ENCODE measurements at regions not wholly inside any gene's neighbourhood (a gene's known extent, or its start where the extent isn't known, plus 50 kb on each side); places are given as distances from the start of the nearest gene placed in this dataset.
A peak's percentile ranks its signal among the peaks of the same experiment; 100 is the strongest.

GRCh38 chr5:147085409-147085808 is 149.4 kb upstream of the STK32A start:
- WGBS, 2 experiments (ENCODE audit: insufficient coverage in 1 of 2, insufficient read length in 1 of 2), result 89 to 91% methylated on average over 7 of the region's 7 CpGs
- no peak overlapping the region for H3K27ac ChIP-seq (ENCODE audit: low read depth, low read length)
- TF ChIP-seq CTCF (conservative IDR thresholded peaks at IDR 0.05), result no peak
- no peak overlapping the region for H3K4me3 ChIP-seq (ENCODE audit: low read length)
- H3K9ac ChIP-seq (ENCODE audit: extremely low read depth, low read length, poor library complexity, severe bottlenecking), result no peak overlapping the region
- H3K36me3 ChIP-seq (ENCODE audit: control insufficient read depth, insufficient read depth, low read length), result no peaks in the 10 kb centered on the region
- no peak for DNase-seq
- peaks cover 3% of the 10 kb centered on the region for H3K9me3 Mint-ChIP-seq
- no peak overlapping the region for H3K4me3 Mint-ChIP-seq
- peaks cover 34% of the 10 kb centered on the region for H3K4me1 Mint-ChIP-seq
- H3K27me3 Mint-ChIP-seq (ENCODE audit: insufficient read depth), result no peaks in the 10 kb centered on the region
- H3K27ac Mint-ChIP-seq, result no peak overlapping the region
- H3K4me1 ChIP-seq (ENCODE audit: control insufficient read depth, insufficient read depth, low read length), result peaks cover 17% of the 10 kb centered on the region
- no peaks in the 10 kb centered on the region for H3K9me3 ChIP-seq (ENCODE audit: control insufficient read depth, low read length)
- H3K36me3 Mint-ChIP-seq (ENCODE audit: low read depth), result peaks cover 11% of the 10 kb centered on the region
- H3K27me3 ChIP-seq (ENCODE audit: control insufficient read depth, insufficient read depth, low read length, poor library complexity, severe bottlenecking), result no peaks in the 10 kb centered on the region

- Mint-ChIP-seq H3K27ac (no peak overlapping the region), H3K27me3 (ENCODE audit: insufficient read depth) (no peaks in the 10 kb centered on the region), H3K36me3 (ENCODE audit: low read depth) (peaks cover 18% of the 10 kb centered on the region), H3K4me3 (no peak overlapping the region), H3K4me1 (peaks cover 41% of the 10 kb centered on the region), H3K9me3 (peaks cover 3% of the 10 kb centered on the region)
- no peak for TF ChIP-seq CTCF (conservative IDR thresholded peaks at IDR 0.05)
- no peaks in the 10 kb centered on the region for H3K36me3 ChIP-seq (ENCODE audit: control insufficient read depth, insufficient read depth, low read length)
- H3K9ac ChIP-seq (ENCODE audit: extremely low read depth, low read length, poor library complexity, severe bottlenecking), result no peak overlapping the region
- no peaks in the 10 kb centered on the region for H3K27me3 ChIP-seq (ENCODE audit: control insufficient read depth, insufficient read depth, low read length, poor library complexity, severe bottlenecking)
- no peak for DNase-seq
- no peaks in the 10 kb centered on the region for H3K9me3 ChIP-seq (ENCODE audit: control insufficient read depth, low read length)
- no peak overlapping the region for H3K27ac ChIP-seq (ENCODE audit: low read depth, low read length)
- no peak overlapping the region for H3K4me3 ChIP-seq (ENCODE audit: low read length)
- 82 to 100% methylated on average over 1 to 2 of the region's 2 CpGs for WGBS, 2 experiments (ENCODE audit: insufficient coverage in 1 of 2, insufficient read length in 1 of 2)
- peaks cover 13% of the 10 kb centered on the region for H3K4me1 ChIP-seq (ENCODE audit: control insufficient read depth, insufficient read depth, low read length)
Measured at GRCh38 chr5:147092044-147092443, 142.8 kb upstream of the STK32A start.

GRCh38 chr5:147093138-147093537 is 141.7 kb upstream of the STK32A start:
- no peak overlapping the region for H3K4me3 Mint-ChIP-seq
- H3K4me1 Mint-ChIP-seq, result peaks cover 43% of the 10 kb centered on the region

More at GRCh38 chr5:147093138-147093537, 141.7 kb upstream of the STK32A start:
- Mint-ChIP-seq H3K27ac (no peak overlapping the region), H3K27me3 (ENCODE audit: insufficient read depth) (no peaks in the 10 kb centered on the region), H3K9me3 (no peaks in the 10 kb centered on the region), H3K36me3 (ENCODE audit: low read depth) (peaks cover 17% of the 10 kb centered on the region)
- no peak for DNase-seq
- H3K27ac ChIP-seq (ENCODE audit: low read depth, low read length), result no peak overlapping the region
- H3K4me3 ChIP-seq (ENCODE audit: low read length), result peak overlapping the region; percentile 31
- H3K4me1 ChIP-seq (ENCODE audit: control insufficient read depth, insufficient read depth, low read length), result peaks cover 13% of the 10 kb centered on the region
- WGBS, 2 experiments (ENCODE audit: insufficient coverage in 1 of 2, insufficient read length in 1 of 2), result 96 to 100% methylated on average over 2 of the region's 2 CpGs
- H3K27me3 ChIP-seq (ENCODE audit: control insufficient read depth, insufficient read depth, low read length, poor library complexity, severe bottlenecking), result no peaks in the 10 kb centered on the region
- H3K36me3 ChIP-seq (ENCODE audit: control insufficient read depth, insufficient read depth, low read length), result no peaks in the 10 kb centered on the region
- no peaks in the 10 kb centered on the region for H3K9me3 ChIP-seq (ENCODE audit: control insufficient read depth, low read length)
- TF ChIP-seq CTCF (conservative IDR thresholded peaks at IDR 0.05), result no peak
- H3K9ac ChIP-seq (ENCODE audit: extremely low read depth, low read length, poor library complexity, severe bottlenecking), result no peak overlapping the region

Data from endodermal cell (in vitro differentiated cells).